DMS 273 (cell line): ENCODE measurements at regions not wholly inside any gene's neighbourhood (a gene's known extent, or its start where the extent isn't known, plus 50 kb on each side); places are given as distances from the start of the nearest gene placed in this dataset.
"Not testable (repeated sequence)": the region's sequence is repeated elsewhere in the genome, so short reads cannot be mapped to it uniquely, and the experiment has no call there.

Source experiments
- DNase-seq: peaks from one replicate; lab custom pipeline; 2025; ENCODE audit not compliant: unreplicated experiment; lab: John Stamatoyannopoulos, UW

DNA sequence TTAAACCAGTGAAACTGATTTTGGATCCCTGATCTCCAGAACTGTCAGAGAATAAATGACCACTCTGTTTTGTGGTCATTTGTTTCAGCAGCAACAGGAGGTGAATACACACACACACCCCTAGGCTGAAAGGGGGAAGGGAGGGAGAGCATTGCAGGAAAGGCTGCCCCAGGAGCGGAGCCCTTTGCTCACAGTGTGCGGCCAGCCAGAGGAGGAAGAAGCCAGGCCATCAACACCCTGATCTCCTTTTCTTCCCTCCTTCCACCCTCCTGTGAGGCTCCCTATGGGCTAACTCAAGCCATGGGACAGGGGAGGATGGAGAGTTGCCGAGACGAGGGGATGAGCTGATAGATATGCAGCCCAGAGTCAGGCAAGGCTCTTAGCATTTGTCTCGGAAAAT, 211.9 kb downstream of the TBX5 start:
- DNase-seq: no peak

DNA sequence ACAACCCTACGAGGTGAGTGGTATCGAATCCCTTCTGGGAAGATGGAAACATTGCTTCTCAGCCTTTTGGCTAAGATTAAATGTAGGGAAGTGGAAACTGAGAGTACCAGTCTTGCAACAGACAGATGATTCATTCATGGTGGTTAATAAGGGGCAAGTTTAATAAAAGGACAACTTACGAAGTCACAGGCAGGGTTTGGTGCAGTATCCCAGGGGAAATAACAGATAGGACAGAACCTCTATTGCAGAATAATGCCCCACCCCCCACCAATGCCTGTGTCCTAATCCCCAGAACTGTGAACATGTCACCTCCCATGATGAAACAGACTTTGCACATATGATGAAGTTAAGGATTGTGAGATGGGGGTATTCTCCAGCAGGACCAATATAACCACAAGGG, 212.5 kb downstream of the TBX5 start:
- DNase-seq: no peak

DNA sequence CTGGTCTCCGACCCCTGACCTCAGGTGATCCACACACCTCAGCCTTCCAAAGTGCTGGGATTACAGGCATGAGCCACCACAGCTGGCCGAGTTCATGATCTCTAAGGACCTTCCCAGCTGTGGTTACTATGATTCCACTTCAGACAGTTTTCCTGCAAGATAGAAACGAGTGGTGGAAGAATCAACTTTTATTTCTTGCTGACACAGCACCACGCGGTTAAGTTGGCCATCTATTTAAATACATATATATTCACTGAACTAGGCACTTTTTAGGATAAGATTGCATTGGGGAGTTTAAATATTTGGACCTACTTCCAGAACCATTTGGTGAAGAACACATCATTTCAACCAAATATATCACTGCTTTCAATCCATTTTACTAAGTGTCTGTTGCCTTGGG, 213.4 kb downstream of the TBX5 start:
- DNase-seq: no peak

DNA sequence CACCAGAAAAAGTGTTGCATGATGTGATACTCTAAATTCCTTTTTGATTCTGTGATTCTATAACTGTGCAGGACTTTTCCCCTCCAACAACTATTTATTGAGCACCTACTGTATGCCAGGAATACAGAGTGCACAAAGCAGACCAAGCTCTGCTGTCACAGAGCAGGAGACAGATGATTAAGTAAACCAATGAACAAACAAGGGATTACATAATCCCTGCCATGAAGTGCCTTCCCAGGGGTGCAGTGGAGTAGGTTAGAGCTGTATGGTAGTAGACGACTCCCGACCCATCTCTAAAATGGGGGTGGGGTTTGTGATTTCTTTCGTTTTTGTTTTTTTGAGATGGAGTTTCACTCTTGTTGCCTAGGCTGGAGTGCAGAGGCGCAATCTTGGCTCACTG, 213.9 kb downstream of the TBX5 start:
- no peak for DNase-seq

DNA sequence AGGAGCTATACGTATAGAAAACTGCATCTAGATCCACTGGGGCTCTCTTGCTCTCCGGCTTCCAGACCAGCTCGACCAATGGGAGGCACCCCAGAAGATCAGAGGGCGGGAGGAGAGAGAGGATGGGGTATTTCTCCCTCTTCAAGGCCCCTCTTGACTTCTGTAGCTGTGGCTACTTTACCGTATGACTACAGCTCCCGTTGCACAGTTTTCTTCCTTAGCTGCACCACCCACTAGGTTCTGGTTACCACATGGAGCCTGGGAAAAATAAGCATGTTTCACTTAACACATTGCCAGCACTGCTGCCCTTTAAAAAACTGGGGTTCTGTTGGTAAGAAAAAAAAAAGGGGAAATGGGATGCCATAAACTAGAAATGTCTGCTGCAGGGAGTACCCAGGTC, 214.4 kb downstream of the TBX5 start:
- no peak for DNase-seq

DNA sequence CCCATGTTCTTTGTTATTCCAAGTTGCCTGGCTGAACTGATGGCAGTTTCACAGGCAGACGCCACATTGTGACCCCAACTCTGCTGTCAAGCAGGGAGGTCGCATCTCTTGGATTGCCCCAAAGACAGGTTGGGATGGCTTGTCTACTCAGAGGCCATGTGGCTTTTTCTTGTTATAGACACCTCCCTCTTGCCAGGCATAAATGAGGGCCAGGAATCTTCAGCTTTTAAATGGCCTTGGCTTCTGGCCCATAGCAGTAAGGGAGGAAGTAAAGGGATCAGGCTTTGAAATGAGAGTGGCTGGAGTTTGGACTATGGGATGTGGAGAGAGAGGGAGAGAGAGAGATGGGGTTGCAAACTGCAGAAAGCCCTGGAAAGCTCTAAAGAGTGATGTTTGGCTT, 215.0 kb downstream of the TBX5 start:
- no peak for DNase-seq

DNA sequence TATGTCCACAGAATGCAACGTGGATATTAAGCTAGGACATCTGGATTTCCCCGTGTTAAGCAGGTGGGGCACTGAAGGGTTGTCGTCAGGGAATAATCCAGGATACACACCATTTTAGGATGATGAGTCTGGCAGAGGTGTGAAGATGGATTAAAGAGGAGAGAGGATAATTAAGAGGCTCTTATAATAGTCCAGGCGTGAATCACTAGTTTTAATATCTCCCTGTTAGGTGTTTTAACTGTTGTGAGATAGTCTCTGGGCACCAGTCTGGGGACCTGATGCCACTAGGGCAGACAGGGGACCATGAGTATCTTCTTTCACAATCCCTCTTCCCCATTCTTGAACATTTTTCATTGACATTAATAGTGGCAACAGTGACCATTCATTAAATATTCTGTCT, 216.7 kb downstream of the TBX5 start:
- DNase-seq: no peak

DNA sequence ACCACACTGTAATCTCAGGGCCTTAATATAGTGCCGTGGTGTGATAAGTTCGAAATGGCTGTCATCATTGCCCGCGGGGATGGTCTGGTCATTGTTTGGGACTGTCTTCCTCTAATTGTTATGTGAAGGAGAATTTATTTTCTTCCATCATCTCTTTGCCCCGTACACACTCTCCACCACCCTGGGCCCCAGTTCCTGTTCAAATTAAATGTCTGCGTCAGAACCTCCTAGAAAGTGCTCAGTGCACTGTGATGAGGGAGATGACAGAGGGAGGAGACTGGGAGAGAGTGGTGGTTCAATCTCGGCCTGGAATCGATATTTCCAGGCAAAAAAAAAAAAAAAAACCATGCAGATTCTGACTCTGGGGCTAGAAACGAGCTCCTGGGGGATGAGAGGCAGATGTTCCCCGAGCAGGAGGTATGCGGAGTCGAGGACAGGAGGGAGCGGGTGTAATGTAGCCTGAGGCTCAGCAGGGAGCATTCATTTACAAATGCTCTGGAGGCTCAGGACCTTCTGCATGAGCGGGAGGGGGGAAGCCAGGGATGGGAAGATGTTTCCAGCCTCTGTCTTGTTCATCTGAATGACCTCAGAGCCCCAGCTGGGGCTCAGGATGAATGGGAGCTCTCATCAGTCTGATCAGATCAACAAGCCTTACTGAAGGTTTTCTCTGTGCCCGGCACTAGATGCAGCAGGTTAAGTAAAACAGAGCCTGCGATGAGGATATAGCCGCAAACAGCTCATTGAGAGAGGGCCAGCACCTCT, 219.5 kb downstream of the TBX5 start:
- no peak for DNase-seq

DNA sequence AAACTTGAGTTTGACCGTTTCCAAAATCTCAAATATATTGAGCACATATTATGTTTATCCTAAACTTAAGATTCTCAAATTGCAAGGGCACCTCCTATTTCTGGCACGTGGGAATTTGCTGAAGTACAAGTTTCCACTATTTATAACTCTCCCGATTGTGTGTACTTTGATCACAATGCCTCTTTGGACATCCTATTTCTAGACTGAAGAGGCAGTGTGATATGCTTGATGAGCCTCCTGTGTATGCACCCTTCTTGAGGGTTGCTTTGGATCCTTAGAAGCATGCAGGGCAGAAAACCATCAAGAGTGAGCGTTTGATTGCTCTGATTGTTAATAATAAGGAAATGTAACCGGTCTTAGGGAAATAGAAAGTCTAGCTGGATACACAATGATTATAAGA, 218.9 kb upstream of the RBM19 start:
- DNase-seq: no peak

DNA sequence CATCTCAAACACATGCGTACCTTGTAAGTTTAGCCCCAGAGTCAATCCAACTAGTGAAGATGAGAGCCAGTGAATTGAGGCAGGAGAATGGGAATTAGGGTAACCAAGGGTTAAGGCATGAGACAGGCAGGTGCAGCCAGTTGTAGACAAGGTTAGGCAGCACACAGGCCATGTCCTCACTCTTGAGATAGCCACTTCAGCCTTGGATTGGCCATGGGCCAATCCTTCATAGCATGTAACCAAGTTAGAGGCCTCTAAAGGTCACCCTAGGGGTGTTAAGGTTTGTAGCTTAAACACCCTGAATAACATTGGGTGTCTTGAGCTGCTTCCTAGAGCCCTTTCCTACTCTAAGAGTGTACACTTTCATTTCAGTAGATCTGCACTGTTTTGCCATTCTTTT, 208.2 kb upstream of the RBM19 start:
- no peak for DNase-seq

DNA sequence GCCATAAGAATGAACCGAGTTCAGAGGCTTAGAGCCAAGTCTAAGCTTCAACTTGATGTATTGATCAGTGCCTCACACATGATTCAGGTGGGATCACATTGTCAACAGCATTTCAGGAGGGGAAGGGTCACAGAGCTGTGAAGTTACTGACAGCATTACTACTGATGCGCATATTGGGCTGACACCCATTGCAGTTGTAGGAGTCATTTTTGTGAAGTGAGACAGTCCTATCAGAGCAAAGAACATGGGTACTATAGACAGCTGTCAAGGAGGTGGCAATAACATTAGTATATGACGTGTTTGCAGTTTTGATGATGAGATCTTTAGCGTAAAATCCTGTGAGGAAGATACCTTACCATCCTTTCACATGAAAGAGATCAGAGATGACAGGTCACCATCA, 206.0 kb upstream of the RBM19 start:
- no peak for DNase-seq

DNA sequence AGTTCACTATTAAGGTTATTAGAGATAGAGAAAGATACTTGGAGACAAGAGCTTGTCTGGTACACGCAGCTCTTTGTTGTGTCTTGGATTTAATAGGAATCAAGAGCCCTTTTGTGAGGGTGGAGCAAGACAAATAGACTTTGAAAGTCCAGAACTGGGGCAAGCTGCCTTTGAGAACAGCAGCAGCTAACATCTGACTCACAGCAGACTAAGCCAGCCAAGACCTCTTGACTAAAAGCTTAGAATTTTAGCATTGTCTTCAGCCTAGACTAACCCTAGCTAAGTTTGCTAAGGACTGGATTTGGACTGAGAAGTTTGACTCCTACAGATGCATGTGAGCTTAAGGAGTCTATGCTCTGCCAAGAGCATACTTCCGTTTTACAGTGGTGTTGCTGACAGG, 201.9 kb upstream of the RBM19 start:
- no peak for DNase-seq

DNA sequence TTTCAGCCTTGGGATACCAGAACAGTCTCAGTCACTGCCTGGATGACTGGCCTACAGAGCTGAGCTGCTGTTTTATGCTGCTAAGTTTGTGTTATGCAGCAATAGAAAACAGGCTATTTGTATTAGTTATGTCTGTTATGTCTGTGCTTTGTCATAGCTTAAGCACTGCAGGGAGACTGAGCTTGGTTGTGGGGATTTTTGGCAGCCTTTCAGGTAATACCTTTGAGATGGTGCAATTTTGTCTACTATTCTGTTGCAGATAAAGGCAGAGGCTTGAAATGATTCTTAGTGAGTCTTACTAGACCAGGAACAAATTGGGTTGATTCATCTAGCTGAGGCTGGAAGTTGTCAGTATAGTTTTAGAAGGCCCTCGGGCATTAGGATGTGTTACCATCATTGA, 201.3 kb upstream of the RBM19 start:
- DNase-seq: no peak

DNA sequence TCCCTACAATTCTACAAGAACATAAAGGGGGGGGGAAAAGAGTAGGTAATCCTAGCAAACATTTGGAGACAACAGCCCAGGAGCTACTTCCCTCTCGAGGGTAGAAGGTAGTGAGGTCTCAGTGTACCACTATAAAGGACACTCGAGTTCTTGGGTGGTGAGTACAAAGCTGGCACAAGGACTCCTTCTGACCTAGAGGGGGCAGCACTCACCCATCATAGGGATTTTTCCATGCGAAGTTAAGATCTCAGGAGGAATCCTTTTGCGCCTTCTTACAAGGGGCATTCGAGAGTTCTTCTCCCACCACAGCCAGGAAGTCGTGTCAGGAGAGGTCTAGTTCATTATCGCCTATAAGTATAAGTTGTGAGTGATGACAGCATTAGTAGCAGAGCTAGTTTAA, 200.2 kb upstream of the RBM19 start:
- DNase-seq: peak; percentile 13

DNA sequence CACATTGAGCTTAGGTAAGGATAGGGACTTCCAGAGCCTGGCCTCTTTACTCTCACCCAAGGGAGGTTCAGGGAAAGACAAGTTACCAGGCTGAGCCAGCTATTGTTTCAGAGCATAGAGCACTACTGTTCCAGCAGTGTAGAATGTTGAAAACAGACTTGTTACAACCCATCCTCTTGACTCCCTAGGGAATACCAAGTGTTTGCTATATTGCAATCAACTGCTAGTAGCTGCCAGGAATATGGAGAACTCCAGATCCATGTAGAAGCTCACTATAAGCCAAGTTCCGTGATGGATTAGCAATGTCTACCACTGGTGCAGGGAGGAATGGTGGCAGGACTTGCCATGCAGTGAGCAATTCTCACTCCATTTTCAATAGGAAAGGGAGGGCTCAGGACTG, 199.8 kb upstream of the RBM19 start:
- DNase-seq: no peak

DNA sequence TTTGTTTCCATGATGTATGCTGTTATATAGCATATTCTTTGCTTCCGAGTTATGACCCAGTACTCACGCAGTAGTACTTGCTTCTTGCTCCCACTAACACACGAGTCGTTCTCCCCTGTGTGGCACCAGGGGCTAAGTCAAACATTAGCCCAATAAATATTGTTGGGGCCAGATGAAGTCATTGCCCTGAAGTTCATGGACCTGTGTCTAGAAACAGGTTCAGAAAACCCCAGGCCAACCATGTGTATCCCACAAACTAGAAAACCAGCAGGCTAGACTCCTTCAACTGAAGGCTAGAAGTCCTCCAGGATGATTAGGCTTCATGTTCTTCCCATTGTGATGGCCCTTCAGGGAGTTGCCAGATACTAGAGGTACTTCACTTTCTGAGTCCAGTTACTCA, 198.2 kb upstream of the RBM19 start:
- no peak for DNase-seq

DNA sequence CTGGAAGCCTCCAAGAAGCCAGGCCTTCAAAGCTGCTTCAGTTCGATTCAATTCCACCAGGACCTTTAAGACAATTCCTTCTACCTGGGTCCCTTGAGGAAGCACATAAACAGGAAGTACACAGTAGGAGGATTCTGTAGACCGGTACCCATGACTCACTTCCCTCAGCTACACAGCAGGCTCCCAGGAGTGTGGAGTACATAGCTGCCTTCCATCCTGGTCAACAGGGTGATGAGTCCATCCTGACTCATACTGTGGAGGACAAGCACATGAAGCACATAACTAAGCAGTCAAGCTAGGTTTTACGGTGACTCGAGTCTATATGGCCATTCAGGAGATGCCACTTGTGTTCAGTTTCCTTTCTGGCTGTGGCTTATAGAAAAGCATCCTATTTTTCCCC, 197.6 kb upstream of the RBM19 start:
- no peak for DNase-seq

DNA sequence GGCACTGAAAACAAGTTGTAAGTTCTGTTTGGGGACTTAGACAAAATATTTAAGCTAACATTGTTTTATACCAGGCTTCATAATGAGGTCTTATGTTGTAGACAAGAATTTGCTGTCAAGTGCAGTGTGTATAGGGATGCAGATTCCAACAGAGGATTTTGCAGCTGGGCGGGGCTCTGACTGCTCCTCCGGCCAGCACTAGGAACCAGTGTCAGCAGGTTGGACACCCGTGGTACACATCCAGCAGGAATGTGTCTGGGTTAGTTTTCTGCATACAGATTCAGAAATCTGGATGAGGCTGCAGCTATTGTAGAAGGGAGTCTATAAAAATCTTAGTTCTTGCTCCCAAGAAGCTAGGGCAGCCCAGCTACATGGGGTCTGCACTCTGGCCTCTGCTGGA, 194.3 kb upstream of the RBM19 start:
- no peak for DNase-seq

DNA sequence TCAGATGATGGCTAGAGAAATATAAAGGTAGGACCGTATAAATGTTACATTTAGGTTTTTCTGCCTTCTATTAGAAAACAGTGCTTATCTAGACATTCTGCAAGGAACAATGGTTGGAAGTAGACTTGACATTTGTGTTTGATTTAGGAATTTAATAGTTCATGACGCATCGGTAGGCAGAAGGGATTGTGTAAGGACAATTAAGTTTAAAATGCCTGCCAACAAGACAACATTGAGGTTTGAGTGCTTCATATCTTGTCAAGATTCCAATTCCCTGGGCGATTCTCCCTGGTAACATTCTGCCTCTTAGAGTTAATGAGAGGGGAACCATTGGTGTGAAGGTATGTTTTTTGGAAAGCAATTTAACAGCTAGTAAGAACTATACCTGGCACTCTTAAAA, 186.8 kb upstream of the RBM19 start:
- DNase-seq: no peak

DNA sequence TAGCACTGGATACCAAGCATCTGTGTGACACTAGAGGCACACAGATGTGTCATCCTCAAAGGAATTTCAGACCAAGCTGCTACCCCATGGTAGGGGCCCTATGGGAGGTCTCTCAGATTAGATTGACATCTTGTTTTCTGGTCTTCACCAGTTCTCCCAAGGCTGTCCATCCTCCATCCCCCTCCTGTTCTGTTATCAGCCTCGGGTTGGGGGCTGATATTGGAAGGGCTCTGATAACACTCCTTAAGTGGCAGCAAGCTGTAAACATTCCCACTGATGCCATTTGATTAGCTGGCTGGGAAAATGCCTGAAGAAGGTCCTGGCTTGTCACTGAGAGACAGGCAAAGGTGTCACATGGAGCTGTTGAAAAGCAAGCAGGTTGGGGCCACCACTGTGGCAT, 185.9 kb upstream of the RBM19 start:
- DNase-seq: no peak

DNA sequence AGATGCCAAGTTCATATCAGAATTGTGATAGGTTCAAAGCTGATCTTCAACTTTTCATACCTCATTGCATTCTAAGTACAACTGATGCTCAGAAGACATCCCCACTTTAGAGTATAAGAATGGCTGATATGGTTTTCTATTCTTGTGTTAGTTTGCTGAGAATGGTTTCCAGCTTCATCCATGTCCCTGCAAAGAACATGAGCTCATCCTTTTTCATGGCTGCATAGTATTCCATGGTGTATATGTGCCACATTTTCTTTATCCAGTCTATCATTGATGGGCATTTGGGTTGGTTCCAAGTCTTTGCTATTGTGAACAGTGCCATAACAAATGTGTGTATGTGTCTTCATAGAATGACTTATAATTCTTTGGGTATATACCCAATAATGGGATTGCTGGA, 184.5 kb upstream of the RBM19 start:
- DNase-seq: not testable (repeated sequence)

DNA sequence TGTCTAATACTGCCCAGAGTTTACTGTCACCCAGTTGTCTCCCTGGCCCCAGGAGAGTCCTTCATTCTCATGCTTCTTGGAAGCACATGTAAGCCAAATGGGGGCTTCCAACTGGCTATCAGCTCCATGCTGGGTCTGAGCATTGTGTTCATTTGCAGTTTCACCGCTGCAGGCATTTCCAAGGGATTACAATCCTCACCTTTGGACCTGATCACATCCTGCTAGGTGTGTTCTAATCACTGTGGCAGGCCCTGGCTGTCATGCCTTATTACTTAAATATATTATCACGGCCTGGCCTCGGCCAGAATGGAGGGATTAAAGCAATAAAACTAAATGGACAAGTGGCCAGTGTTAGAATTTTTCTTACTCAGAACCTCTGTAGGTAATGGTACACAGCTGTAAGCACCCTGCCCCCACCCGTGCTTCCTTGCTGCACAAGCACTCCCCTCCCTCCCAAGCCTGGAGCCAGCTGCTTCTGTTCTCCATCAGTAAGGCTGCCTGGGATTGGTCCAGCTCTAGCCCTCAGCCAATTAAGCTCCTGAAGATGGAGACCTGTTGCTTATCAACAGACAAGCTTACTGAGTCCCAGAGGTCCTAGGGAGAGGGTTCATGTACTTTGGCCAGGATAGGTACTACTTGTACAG, 175.9 kb upstream of the RBM19 start:
- DNase-seq: no peak

DNA sequence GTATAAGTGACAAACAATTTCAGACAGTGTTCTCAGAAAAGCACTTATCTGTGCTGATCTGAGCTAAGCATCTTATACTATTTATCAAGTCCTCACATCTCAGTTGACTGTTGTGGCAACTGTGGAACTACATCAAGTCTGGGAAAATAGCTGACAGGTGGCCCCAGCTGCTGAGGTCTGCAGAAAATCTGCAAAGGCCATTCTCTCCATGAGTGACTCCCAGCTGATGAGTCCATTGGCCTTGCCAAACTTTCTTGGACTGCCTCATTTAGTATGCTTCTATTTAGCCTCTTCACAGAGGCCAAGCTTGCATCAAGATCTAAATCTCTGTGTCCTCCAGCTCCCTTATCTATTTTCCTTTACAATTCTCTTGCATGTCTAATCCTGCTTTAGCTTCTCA, 174.5 kb upstream of the RBM19 start:
- no peak for DNase-seq
